ENCODE measurements at regions not wholly inside any gene's neighbourhood (a gene's known extent, or its start where the extent isn't known, plus 50 kb on each side); places are given as distances from the start of the nearest gene placed in this dataset.

- Histone ChIP-seq H3K9me3 (ENCODE audit: severe bottlenecking) (no peaks in the 10 kb centered on the region), H3K36me3 (ENCODE audit: low read depth) (no peaks in the 10 kb centered on the region), H3K27me3 (ENCODE audit: insufficient read depth, poor library complexity, severe bottlenecking) (no peaks in the 10 kb centered on the region), H3K4me3 (ENCODE audit: severe bottlenecking) (no peak overlapping the region), H3K4me1 (ENCODE audit: insufficient read depth, poor library complexity, severe bottlenecking) (peaks cover 8% of the 10 kb centered on the region), H3K27ac (ENCODE audit: poor library complexity, severe bottlenecking) (no peak overlapping the region)
- TF ChIP-seq CTCF (IDR thresholded peaks at IDR 0.05; ENCODE audit: poor library complexity, severe bottlenecking) = peak; percentile 39
- DNase-seq (ENCODE audit: low spot score) (no peak), ATAC-seq (ENCODE audit: low read depth) (no peak)
Observed at GRCh38 chr2:12173271-12173942, 427.0 kb downstream of the LPIN1 start.

- ATAC-seq (ENCODE audit: low read depth) = no peak
- no peak overlapping the region for H3K4me3 ChIP-seq (ENCODE audit: severe bottlenecking)
- no peaks in the 10 kb centered on the region for H3K36me3 ChIP-seq (ENCODE audit: low read depth)
- peaks cover 8% of the 10 kb centered on the region for H3K4me1 ChIP-seq (ENCODE audit: insufficient read depth, poor library complexity, severe bottlenecking)
- no peaks in the 10 kb centered on the region for H3K9me3 ChIP-seq (ENCODE audit: severe bottlenecking)
- no peak for DNase-seq (ENCODE audit: low spot score)
- no peak overlapping the region for H3K27ac ChIP-seq (ENCODE audit: poor library complexity, severe bottlenecking)
- H3K27me3 ChIP-seq (ENCODE audit: insufficient read depth, poor library complexity, severe bottlenecking) = no peaks in the 10 kb centered on the region
- TF ChIP-seq CTCF (IDR thresholded peaks at IDR 0.05; ENCODE audit: poor library complexity, severe bottlenecking) = no peak
Observed at GRCh38 chr2:12173943-12174340, 427.5 kb downstream of the LPIN1 start.

- Histone ChIP-seq H3K36me3 (ENCODE audit: low read depth) (no peaks in the 10 kb centered on the region), H3K4me3 (ENCODE audit: severe bottlenecking) (no peak overlapping the region), H3K27me3 (ENCODE audit: insufficient read depth, poor library complexity, severe bottlenecking) (no peaks in the 10 kb centered on the region), H3K9me3 (ENCODE audit: severe bottlenecking) (no peaks in the 10 kb centered on the region), H3K4me1 (ENCODE audit: insufficient read depth, poor library complexity, severe bottlenecking) (peaks cover 8% of the 10 kb centered on the region), H3K27ac (ENCODE audit: poor library complexity, severe bottlenecking) (no peak overlapping the region)
- TF ChIP-seq CTCF (IDR thresholded peaks at IDR 0.05; ENCODE audit: poor library complexity, severe bottlenecking) = no peak
- ATAC-seq (ENCODE audit: low read depth) (no peak), DNase-seq (ENCODE audit: low spot score) (no peak)
Observed at GRCh38 chr2:12175323-12175722, 428.9 kb downstream of the LPIN1 start.

GRCh38 chr2:12176623-12177454 lies 430.4 kb downstream of the LPIN1 start:
- ATAC-seq (ENCODE audit: low read depth) (peak; percentile 79), DNase-seq (ENCODE audit: low spot score) (no peak)
- H3K27ac ChIP-seq (ENCODE audit: poor library complexity, severe bottlenecking) = no peak overlapping the region
- no peak for TF ChIP-seq CTCF (IDR thresholded peaks at IDR 0.05; ENCODE audit: poor library complexity, severe bottlenecking)
- H3K27me3 ChIP-seq (ENCODE audit: insufficient read depth, poor library complexity, severe bottlenecking) = no peaks in the 10 kb centered on the region
- H3K9me3 ChIP-seq (ENCODE audit: severe bottlenecking) = no peaks in the 10 kb centered on the region
- peaks cover 8% of the 10 kb centered on the region for H3K4me1 ChIP-seq (ENCODE audit: insufficient read depth, poor library complexity, severe bottlenecking)
- no peaks in the 10 kb centered on the region for H3K36me3 ChIP-seq (ENCODE audit: low read depth)
- H3K4me3 ChIP-seq (ENCODE audit: severe bottlenecking) = no peak overlapping the region
